ENCODE measurements at regions not wholly inside any gene's neighbourhood (a gene's known extent, or its start where the extent isn't known, plus 50 kb on each side); places are given as distances from the start of the nearest gene placed in this dataset.

DNA sequence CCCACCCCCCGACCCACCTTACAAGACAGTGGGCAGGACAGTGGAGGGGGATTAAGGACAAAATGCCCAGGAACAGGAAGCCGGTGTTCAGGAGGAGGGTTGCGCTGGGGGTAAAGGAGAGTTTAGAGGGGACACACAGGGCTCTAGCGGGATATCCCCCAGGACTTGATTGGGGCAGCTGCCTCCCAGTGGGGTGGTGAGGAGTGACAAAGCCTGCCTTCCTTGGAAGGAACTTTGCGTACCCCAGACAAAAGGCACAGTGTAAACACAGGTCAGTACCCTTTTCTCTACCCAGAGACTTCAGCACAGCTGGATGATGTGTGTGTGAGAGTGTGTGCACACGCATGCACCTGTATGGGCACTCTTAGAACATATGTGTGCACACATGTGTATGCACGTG lies 51.7 kb upstream of the BCAR3 start:
- no peaks in the 10 kb centered on the region for H3K36me3 ChIP-seq
- H3K4me1 ChIP-seq = no peaks in the 10 kb centered on the region
- ATAC-seq (no peak), DNase-seq (no peak)
- no peaks in the 10 kb centered on the region for H3K27me3 ChIP-seq
- H3K9me3 ChIP-seq = no peaks in the 10 kb centered on the region
- TF ChIP-seq, protein P1, sequence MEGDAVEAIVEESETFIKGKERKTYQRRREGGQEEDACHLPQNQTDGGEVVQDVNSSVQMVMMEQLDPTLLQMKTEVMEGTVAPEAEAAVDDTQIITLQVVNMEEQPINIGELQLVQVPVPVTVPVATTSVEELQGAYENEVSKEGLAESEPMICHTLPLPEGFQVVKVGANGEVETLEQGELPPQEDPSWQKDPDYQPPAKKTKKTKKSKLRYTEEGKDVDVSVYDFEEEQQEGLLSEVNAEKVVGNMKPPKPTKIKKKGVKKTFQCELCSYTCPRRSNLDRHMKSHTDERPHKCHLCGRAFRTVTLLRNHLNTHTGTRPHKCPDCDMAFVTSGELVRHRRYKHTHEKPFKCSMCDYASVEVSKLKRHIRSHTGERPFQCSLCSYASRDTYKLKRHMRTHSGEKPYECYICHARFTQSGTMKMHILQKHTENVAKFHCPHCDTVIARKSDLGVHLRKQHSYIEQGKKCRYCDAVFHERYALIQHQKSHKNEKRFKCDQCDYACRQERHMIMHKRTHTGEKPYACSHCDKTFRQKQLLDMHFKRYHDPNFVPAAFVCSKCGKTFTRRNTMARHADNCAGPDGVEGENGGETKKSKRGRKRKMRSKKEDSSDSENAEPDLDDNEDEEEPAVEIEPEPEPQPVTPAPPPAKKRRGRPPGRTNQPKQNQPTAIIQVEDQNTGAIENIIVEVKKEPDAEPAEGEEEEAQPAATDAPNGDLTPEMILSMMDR (IDR thresholded peaks at IDR 0.05) = no peak
- intact Hi-C loops (cut with DNase I) = no loop called here
- no peak overlapping the region for H3K4me3 ChIP-seq
- H3K27ac ChIP-seq = no peak overlapping the region

DNA sequence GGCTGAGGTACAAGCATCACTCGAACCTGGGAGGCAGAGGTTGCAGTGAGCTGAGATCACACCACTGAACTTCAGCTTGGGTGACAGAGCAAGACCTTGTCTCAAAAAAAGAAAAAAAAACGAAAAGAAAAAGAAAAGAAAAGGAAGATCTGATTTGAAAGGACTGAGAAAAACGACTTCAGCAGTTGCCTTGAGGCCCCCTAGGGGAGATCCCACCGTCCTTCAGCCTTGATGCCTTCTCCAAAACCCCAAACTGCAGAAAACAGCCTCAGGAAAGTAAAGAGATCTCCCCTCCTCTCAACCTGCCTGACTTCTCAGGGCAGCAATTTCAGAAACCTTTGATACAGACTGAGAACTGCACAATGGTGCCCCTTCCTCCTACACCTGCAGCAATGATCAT lies 50.9 kb upstream of the BCAR3 start:
- TF ChIP-seq, protein P1 (IDR thresholded peaks at IDR 0.05) = no peak
- intact Hi-C loops (cut with DNase I) = no loop called here
- no peaks in the 10 kb centered on the region for H3K27me3 ChIP-seq

More for the DNA sequence above, 50.9 kb upstream of the BCAR3 start:
- ATAC-seq (no peak), DNase-seq (no peak)
- Histone ChIP-seq H3K9me3 (no peaks in the 10 kb centered on the region), H3K4me3 (no peak overlapping the region), H3K27ac (no peak overlapping the region), H3K4me1 (no peaks in the 10 kb centered on the region), H3K36me3 (no peaks in the 10 kb centered on the region)

All from left lung (tissue), 4 donors.